ENCODE measurements at regions not wholly inside any gene's neighbourhood (a gene's known extent, or its start where the extent isn't known, plus 50 kb on each side); places are given as distances from the start of the nearest gene placed in this dataset.
A peak's percentile ranks its signal among the peaks of the same experiment; 100 is the strongest.

DNA sequence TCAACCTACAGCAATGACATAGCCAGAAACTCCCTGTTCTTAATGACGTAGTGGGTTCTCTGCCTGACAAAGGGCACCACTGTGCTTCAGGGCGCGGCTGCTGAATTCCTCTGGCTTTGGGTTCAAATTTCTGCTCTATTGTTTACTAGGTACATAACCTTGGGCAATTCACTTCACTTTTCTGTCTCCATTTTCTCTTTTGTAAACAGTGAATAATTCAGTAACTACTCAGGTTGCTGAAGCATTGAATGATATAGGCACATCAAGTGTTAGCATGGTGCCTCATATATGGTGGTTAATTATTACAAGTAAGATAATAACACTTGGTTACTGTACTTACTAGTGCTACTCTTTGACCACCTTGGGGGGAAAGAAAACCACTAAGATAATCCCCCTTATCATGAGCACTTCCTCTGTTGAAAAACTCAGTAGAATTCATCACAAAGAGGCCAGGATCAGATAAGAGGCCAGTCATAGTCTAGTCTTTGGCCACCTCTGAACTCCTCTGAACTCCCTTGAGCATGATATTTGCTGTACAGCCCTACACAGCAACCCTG, 92.0 kb upstream of the AHR start:
- in situ Hi-C loops (cut with HindIII; ENCODE audit: low pct_ligation_motif_present, low sequenced_read_pairs), result no loop called here
- DNase-seq, result no peak

DNA sequence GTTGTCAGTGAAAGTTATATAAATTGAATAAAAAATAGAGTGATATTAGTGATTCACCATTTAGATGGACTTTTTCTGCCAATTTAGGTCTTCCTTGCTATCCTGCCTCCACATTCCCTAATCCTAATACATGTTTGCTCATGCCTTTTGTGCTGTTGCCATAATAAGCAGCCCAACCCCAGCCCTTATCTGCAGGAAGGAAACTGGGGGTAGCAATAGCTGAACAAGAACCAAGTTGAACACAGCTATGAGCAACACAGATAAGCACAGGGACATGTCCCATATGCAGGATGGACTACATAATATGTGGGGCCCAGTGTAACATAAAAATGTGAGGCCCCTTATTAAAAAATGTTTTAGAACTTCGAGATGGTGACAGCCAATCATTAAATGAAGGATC, 91.2 kb upstream of the AHR start:
- Histone ChIP-seq H3K27ac (no peak overlapping the region), H3K4me3 (ENCODE audit: low read depth, low read length) (no peak overlapping the region), H3K36me3 (replicated peaks) (no peaks in the 10 kb centered on the region), H3K27me3 (replicated peaks) (no peaks in the 10 kb centered on the region)
- in situ Hi-C loops (cut with HindIII; ENCODE audit: low pct_ligation_motif_present, low sequenced_read_pairs), result no loop called here
- TF ChIP-seq, protein P1, sequence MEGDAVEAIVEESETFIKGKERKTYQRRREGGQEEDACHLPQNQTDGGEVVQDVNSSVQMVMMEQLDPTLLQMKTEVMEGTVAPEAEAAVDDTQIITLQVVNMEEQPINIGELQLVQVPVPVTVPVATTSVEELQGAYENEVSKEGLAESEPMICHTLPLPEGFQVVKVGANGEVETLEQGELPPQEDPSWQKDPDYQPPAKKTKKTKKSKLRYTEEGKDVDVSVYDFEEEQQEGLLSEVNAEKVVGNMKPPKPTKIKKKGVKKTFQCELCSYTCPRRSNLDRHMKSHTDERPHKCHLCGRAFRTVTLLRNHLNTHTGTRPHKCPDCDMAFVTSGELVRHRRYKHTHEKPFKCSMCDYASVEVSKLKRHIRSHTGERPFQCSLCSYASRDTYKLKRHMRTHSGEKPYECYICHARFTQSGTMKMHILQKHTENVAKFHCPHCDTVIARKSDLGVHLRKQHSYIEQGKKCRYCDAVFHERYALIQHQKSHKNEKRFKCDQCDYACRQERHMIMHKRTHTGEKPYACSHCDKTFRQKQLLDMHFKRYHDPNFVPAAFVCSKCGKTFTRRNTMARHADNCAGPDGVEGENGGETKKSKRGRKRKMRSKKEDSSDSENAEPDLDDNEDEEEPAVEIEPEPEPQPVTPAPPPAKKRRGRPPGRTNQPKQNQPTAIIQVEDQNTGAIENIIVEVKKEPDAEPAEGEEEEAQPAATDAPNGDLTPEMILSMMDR (IDR thresholded peaks at IDR 0.05; ENCODE audit: low read depth, low read length, missing control alignments), result no peak
- DNase-seq, result peak; percentile 80

More for the DNA sequence above, 92.0 kb upstream of the AHR start:
- Histone ChIP-seq H3K27me3 (replicated peaks) (no peaks in the 10 kb centered on the region), H3K27ac (no peak overlapping the region), H3K36me3 (replicated peaks) (no peaks in the 10 kb centered on the region), H3K4me3 (ENCODE audit: low read depth, low read length) (no peak overlapping the region)
- TF ChIP-seq, protein P1 (IDR thresholded peaks at IDR 0.05; ENCODE audit: low read depth, low read length, missing control alignments), result no peak

DNA sequence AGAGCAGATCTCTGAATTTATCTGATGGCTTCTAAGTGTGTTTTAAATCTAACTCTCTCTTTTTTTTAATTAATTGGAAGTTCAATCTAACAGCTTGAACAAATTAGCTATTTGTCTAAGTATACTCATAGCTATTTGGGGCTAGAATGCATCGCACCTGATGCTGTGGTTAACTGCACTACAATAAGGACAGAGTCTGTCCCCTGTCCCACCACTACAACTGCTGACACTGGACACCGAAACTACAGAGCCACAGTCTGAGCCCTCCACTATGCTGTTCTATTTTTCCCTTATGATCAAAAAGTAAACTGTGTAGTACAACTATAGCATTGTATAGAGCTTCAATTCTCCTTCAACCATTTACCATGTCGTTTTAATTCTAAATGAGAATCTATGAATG, 89.4 kb upstream of the AHR start:
- no peak overlapping the region for H3K4me3 ChIP-seq (ENCODE audit: low read depth, low read length)
- TF ChIP-seq, protein P1 (IDR thresholded peaks at IDR 0.05; ENCODE audit: low read depth, low read length, missing control alignments), result no peak
- in situ Hi-C loops (cut with HindIII; ENCODE audit: low pct_ligation_motif_present, low sequenced_read_pairs), result no loop called here
- no peaks in the 10 kb centered on the region for H3K36me3 ChIP-seq (replicated peaks)
- no peak for DNase-seq
- H3K27me3 ChIP-seq (replicated peaks), result no peaks in the 10 kb centered on the region
- H3K27ac ChIP-seq, result no peak overlapping the region

DNA sequence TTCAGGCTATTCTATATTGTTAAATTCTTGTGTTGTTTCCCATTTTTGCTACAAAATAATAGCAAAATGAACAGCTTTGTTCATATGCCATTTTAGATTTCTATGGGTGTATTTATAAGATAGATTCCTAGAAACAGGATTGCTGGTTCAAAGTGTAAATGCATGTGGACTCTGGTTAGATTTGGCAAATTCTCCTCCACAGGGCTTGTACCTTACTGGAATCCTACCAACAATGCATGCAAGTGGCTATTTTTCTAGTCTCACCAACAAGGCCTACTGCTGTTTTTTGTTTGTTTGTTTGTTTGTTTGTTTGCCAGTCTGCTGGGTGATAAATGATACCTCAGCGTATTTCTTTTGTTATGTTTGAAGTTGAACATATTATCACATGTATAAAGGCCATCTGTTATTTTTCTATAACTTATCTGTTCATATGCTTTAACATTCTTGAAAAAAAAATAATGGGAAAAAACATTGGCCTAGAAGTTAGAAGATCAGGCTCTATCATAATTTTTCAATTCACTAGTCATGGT, 87.1 kb upstream of the AHR start:
- Histone ChIP-seq H3K27me3 (replicated peaks) (no peaks in the 10 kb centered on the region), H3K27ac (no peak overlapping the region), H3K36me3 (replicated peaks) (no peaks in the 10 kb centered on the region), H3K4me3 (ENCODE audit: low read depth, low read length) (no peak overlapping the region)
- TF ChIP-seq, protein P1 (IDR thresholded peaks at IDR 0.05; ENCODE audit: low read depth, low read length, missing control alignments), result no peak
- in situ Hi-C loops (cut with HindIII; ENCODE audit: low pct_ligation_motif_present, low sequenced_read_pairs), result no loop called here
- no peak for DNase-seq

DNA sequence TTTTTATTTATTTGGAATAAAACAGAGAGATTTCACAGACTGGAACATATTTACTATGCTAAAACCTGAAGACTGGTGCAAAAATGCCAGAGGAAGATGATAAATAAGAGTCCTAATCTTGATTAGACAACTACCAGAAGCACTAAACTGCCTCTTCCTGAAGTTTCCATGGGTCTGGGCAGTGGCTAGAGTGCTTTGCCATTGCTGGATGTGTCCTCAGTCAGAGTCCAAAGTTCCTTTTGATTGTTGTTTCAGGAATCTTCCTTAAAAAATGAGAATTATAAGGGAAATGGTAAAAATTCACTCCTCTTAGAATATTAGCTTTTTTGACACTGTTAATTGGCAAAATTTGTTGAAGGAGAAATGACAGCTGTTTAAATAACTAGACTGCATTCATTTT, 86.3 kb upstream of the AHR start:
- DNase-seq, result no peak
- Histone ChIP-seq H3K4me3 (ENCODE audit: low read depth, low read length) (no peak overlapping the region), H3K27ac (no peak overlapping the region), H3K27me3 (replicated peaks) (no peaks in the 10 kb centered on the region), H3K36me3 (replicated peaks) (no peaks in the 10 kb centered on the region)
- TF ChIP-seq, protein P1 (IDR thresholded peaks at IDR 0.05; ENCODE audit: low read depth, low read length, missing control alignments), result no peak
- in situ Hi-C loops (cut with HindIII; ENCODE audit: low pct_ligation_motif_present, low sequenced_read_pairs), result no loop called here

Data from brain microvascular endothelial cell (primary cell).